Endothelial cell of umbilical vein (primary cell): ENCODE measurements at regions not wholly inside any gene's neighbourhood (a gene's known extent, or its start where the extent isn't known, plus 50 kb on each side); places are given as distances from the start of the nearest gene placed in this dataset.

Source experiments
- CTCF ChIP-seq, 2 donors: IDR thresholded peaks; 1 replicate in 1 of 2; 2 replicates in 1 of 2; pipeline ENCODE4 v1.5.1; 2011; ENCODE audit warnings: low read length in 2 of 2, mild to moderate bottlenecking in 2 of 2, moderate library complexity in 2 of 2, control low read depth in 1 of 2, inconsistent platforms in 1 of 2, low read depth in 1 of 2; ENCODE audit not compliant: insufficient read depth in 1 of 2; ENCODE audit errors: extremely low read depth in 1 of 2
- EZH2 ChIP-seq: IDR thresholded peaks from 2 replicates; pipeline ENCODE4 v1.6.1; 2012; ENCODE audit warnings: borderline replicate concordance, low read depth, mild to moderate bottlenecking, moderate library complexity, low read length, inconsistent platforms; ENCODE audit not compliant: severe bottlenecking
- JUN ChIP-seq: IDR thresholded peaks from 2 replicates; pipeline ENCODE4 v1.6.1; 2011; ENCODE audit warnings: borderline replicate concordance, low read depth; ENCODE audit not compliant: insufficient read length, insufficient read depth
- MAX ChIP-seq: IDR thresholded peaks from 2 replicates; pipeline ENCODE4 v1.6.1; 2011; ENCODE audit not compliant: insufficient read depth, insufficient read length
- MYC ChIP-seq: IDR thresholded peaks from one replicate; pipeline ENCODE4 v1.6.1; 2011; ENCODE audit warnings: mild to moderate bottlenecking, low read depth, low read length
- POLR2A ChIP-seq: IDR thresholded peaks from 2 replicates; pipeline ENCODE4 v1.6.1; 2012; ENCODE audit warnings: low read depth, mild to moderate bottlenecking, control low read depth, low read length

- no peak for TF ChIP-seq CTCF (IDR thresholded peaks at IDR 0.05; ENCODE audit: extremely low read depth in 1 of 2, insufficient read depth in 1 of 2, low read depth in 1 of 2, low read length in 2 of 2)
- TF ChIP-seq JUN, result no peak
- TF ChIP-seq MAX, result no peak
- no peak for TF ChIP-seq POLR2A
- TF ChIP-seq MYC, result no peak
- TF ChIP-seq EZH2, result no peak
Measured at GRCh38 chr13:88450515-88450914, 779.3 kb downstream of the SLITRK5 start.
